Activated CD4-positive, alpha-beta memory T cell treated with anti-CD3 and anti-CD28 coated beads, Interleukin-2, amount 10 ng/mL, durations not matched to agents 7 days and 5 days (primary cell): ENCODE measurements at regions not wholly inside any gene's neighbourhood (a gene's known extent, or its start where the extent isn't known, plus 50 kb on each side); places are given as distances from the start of the nearest gene placed in this dataset.

Experiments
- CTCF ChIA-PET: fragments of 350-600 bp; sonication (Branson Sonifier 250); formaldehyde crosslinking; loops from one replicate; lab custom pipeline; 2021; ENCODE audit warnings: antibody characterized with exemption, inconsistent platforms; lab: Charles Lee
- POLR2A ChIA-PET: fragments of 350-600 bp; sonication (Branson Sonifier 250); formaldehyde crosslinking; loops from one replicate; lab custom pipeline; 2021; ENCODE audit warnings: antibody characterized with exemption; lab: Charles Lee
- DNase-seq: peaks from one replicate; pipeline ENCODE4 v3.0.0-alpha.2; 2020
- H3K27ac Mint-ChIP-seq: one replicate; pipeline ENCODE4 v1.8.0; 2021; ENCODE audit warnings: mild to moderate bottlenecking, mixed read lengths
- H3K27me3 Mint-ChIP-seq: one replicate; pipeline ENCODE4 v1.8.0; 2021; ENCODE audit warnings: mixed read lengths
- H3K36me3 Mint-ChIP-seq: one replicate; pipeline ENCODE4 v1.8.0; 2021; ENCODE audit warnings: low read depth, mixed read lengths
- H3K4me1 Mint-ChIP-seq: one replicate; pipeline ENCODE4 v1.8.0; 2021; ENCODE audit warnings: mixed read lengths
- H3K4me3 Mint-ChIP-seq: one replicate; pipeline ENCODE4 v1.8.0; 2021; ENCODE audit warnings: mild to moderate bottlenecking, mixed read lengths
- H3K9me3 Mint-ChIP-seq: one replicate; pipeline ENCODE4 v1.8.0; 2021; ENCODE audit warnings: mixed read lengths

DNA sequence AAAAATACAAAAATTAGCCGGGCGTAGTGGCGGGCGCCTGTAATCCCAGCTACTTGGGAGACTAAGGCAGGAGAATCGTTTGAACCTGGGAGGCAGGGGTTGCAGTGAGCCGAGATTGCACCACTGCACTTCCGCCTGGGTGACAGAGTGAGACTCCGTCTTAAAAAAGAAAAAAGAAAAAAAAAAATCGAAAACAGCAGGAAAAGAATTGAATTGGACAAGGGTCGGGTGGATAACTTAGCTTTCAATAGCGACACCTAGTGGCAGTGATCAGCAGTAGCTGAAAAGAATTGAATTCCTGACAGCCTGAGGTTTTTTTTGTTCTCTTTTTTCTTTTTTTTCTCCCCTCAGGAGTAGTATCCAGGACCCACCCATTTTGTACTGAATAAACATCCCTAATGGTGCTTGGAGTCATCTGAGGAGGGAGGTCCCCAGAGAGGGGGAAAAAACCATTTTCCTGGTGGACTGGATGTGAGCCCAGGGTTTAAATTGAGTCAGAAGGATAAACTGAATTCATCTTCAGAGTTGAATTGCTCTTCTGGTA is 55.1 kb downstream of the CYCS start:
- POLR2A ChIA-PET, result interaction anchor here (0.6 to 1.2 kb wide), 5 partner anchors 9 to 249 kb away, joined by 3 to 7 read pairs (median 4); no protein-coding TSS in a partner anchor
- no peak overlapping the region for H3K4me3 Mint-ChIP-seq
- H3K27me3 Mint-ChIP-seq, result no peaks in the 10 kb centered on the region
- DNase-seq, result peak; percentile 47
- no peaks in the 10 kb centered on the region for H3K36me3 Mint-ChIP-seq
- H3K27ac Mint-ChIP-seq, result no peak overlapping the region
- H3K4me1 Mint-ChIP-seq, result peaks cover 16% of the 10 kb centered on the region
- no peaks in the 10 kb centered on the region for H3K9me3 Mint-ChIP-seq
- CTCF ChIA-PET, result interaction anchor here (0.5 to 4.1 kb wide), 30 partner anchors 9 to 478 kb away, joined by 3 to 52 read pairs (median 4); no protein-coding TSS in a partner anchor

DNA sequence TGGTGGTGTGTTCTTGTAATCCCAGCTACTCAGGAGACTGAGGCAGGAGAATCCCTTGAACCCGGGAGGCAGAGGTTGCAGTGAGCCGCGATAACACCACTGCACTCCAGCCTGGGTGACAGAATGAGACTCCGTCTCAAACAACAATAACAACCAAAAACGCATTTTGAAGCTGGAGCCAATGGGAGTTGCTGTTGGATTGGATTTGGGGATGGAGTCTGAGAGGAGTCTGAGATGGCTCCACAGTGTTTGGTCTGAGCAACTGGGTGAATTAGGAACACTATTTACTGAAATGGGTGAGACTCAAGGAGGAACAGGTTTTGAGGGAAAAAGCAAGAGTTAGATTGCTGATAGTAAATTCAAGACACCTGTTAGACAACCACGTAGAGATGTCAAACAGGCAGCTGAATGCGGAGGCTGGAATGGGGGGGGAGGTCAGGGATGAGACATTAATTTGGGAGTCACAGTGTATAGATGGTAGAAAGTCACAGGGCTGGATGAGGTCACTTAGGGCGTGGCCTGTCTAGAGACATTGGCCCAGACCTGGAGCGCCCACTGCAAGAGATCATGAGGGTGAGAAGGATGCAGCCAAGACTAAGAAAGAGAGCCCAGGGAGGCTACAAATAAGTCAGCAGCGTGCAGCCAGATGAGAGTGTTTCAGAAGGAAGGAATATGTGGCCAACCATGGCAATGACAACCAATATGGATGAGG is 56.4 kb downstream of the CYCS start:
- Mint-ChIP-seq H3K36me3 (no peaks in the 10 kb centered on the region), H3K4me1 (peaks cover 16% of the 10 kb centered on the region), H3K27me3 (no peaks in the 10 kb centered on the region), H3K27ac (no peak overlapping the region), H3K4me3 (no peak overlapping the region), H3K9me3 (no peaks in the 10 kb centered on the region)
- ChIA-PET POLR2A (interaction anchor here (1.0 kb wide), 1 partner anchor 249 kb away, joined by 3 read pairs; no protein-coding TSS in a partner anchor), CTCF (interaction anchor here (0.9 to 3.6 kb wide), 7 partner anchors 26 to 257 kb away, joined by 3 to 19 read pairs (median 6); partner anchors contain the start of gene OSBPL3)
- DNase-seq, result no peak

DNA sequence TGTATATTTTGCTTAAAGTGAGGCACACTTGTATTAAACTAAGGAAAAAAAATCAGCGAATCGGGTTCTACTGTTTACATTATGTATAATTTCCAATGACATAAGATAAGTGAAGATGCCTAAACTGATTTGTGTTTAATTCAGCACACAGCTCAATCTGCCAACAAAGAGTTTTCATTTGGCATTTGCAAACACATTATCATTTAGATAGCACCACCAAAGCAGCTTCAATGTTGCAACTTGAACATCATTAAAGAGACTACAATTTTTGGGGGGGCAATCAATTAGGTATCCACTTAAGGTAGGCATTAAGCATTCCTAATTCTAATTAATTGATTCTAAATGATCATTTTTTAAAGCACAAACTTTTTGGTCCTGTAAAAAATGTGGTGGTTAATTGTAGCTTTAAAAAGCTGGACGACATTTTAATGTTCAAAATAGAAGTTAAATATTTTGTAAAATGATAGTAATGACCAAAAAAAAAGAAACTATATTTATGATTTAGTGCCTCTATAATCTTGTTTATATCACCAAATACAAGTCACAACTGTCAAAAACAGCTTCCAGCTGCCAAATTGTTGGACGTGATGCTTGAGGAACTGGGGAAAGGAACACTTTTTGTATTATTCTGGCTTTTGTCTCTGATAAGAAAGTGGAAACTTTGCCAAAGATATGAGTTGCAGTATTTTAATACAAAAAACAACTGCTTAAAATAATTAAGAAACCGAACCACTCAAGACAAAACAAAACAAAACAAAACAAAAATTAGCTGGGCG is 57.1 kb downstream of the CYCS start:
- H3K27ac Mint-ChIP-seq, result no peak overlapping the region
- CTCF ChIA-PET, result interaction anchor here (0.9 to 3.6 kb wide), 7 partner anchors 26 to 256 kb away, joined by 3 to 19 read pairs (median 6); partner anchors contain the start of gene OSBPL3
- no peaks in the 10 kb centered on the region for H3K9me3 Mint-ChIP-seq

DNA sequence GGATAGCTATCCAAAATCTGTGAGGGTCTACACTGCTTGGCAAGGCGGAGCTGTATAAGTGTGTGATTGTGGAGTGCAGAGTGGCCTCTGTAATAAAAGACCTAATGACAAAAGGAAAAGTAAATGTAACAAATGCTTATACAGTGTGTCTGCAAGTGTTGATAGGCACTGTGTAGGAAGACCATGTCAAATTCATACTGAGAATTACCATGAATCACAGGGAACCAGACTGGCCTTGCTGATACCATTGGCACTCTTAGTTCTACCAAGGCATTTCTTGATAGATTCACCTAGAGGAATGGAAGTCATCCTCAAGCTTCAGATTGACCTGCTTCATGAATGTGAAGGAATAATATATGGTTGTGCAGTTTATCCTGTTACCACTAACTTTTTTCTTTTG is 58.8 kb downstream of the CYCS start:
- ChIA-PET POLR2A (interaction anchor here (1.0 kb wide), 1 partner anchor 38 kb away, joined by 3 read pairs; no protein-coding TSS in a partner anchor), CTCF (interaction anchor here (2.7 to 3.6 kb wide), 2 partner anchors 28 to 254 kb away, joined by 8 to 19 read pairs; no protein-coding TSS in a partner anchor)
- Mint-ChIP-seq H3K36me3 (no peaks in the 10 kb centered on the region), H3K4me3 (no peak overlapping the region), H3K27ac (no peak overlapping the region), H3K9me3 (no peaks in the 10 kb centered on the region), H3K27me3 (peaks cover 2% of the 10 kb centered on the region), H3K4me1 (peaks cover 12% of the 10 kb centered on the region)
- DNase-seq, result no peak

More for the DNA sequence above, 57.1 kb downstream of the CYCS start:
- no peak for DNase-seq
- Mint-ChIP-seq H3K4me1 (peaks cover 13% of the 10 kb centered on the region), H3K4me3 (no peak overlapping the region), H3K27me3 (no peaks in the 10 kb centered on the region), H3K36me3 (no peaks in the 10 kb centered on the region)
- POLR2A ChIA-PET, result interaction anchor here (1.0 kb wide), 1 partner anchor 248 kb away, joined by 3 read pairs; no protein-coding TSS in a partner anchor

GRCh38 chr7:25062380-25062779 is 62.7 kb downstream of the CYCS start:
- no peak for DNase-seq

GRCh38 chr7:25060487-25061055 is 64.5 kb downstream of the CYCS start:
- H3K27me3 Mint-ChIP-seq, result peaks cover 16% of the 10 kb centered on the region
- POLR2A ChIA-PET, result interaction anchor here (1.1 kb wide), 1 partner anchor 9 kb away, joined by 4 read pairs; no protein-coding TSS in a partner anchor

More at GRCh38 chr7:25062380-25062779, 62.7 kb downstream of the CYCS start:
- Mint-ChIP-seq H3K4me3 (no peak overlapping the region), H3K27ac (no peak overlapping the region), H3K4me1 (no peaks in the 10 kb centered on the region), H3K9me3 (no peaks in the 10 kb centered on the region), H3K36me3 (no peaks in the 10 kb centered on the region), H3K27me3 (peaks cover 6% of the 10 kb centered on the region)
- POLR2A ChIA-PET, result no interaction called here
- CTCF ChIA-PET, result interaction anchor here (1.2 to 2.6 kb wide), 2 partner anchors 242 to 250 kb away, joined by 3 to 6 read pairs; no protein-coding TSS in a partner anchor

DNA sequence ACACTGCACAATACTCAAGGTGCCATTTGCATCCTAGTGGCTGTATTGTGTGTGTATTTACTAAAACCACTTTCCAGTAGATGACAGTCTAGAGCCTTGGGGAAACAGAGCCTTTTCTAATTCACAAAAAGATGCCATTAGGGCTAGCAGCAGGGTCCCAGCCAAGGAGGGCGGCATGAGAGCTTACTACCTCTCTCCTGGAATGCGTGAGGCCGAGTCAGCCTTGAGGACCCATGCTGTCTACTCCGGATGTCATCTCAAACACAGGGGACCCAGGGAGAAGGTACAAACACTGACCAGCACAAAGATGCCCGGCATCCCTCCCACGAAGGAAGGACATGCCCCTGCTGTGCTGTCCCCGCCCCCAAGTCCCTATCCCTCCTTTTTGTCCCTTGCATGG is 65.5 kb downstream of the CYCS start:
- no peak for DNase-seq
- H3K27me3 Mint-ChIP-seq, result peaks cover 21% of the 10 kb centered on the region
- no peak overlapping the region for H3K4me3 Mint-ChIP-seq
- H3K27ac Mint-ChIP-seq, result no peak overlapping the region
- CTCF ChIA-PET, result interaction anchor here (1.0 kb wide), 1 partner anchor 248 kb away, joined by 3 read pairs; no protein-coding TSS in a partner anchor
- H3K9me3 Mint-ChIP-seq, result peaks cover 2% of the 10 kb centered on the region
- H3K36me3 Mint-ChIP-seq, result no peaks in the 10 kb centered on the region
- H3K4me1 Mint-ChIP-seq, result no peaks in the 10 kb centered on the region
- POLR2A ChIA-PET, result no interaction called here

More at GRCh38 chr7:25060487-25061055, 64.5 kb downstream of the CYCS start:
- Mint-ChIP-seq H3K4me3 (no peak overlapping the region), H3K9me3 (peaks cover 2% of the 10 kb centered on the region), H3K4me1 (no peaks in the 10 kb centered on the region), H3K36me3 (no peaks in the 10 kb centered on the region), H3K27ac (no peak overlapping the region)
- CTCF ChIA-PET, result interaction anchor here (1.0 to 2.6 kb wide), 4 partner anchors 9 to 249 kb away, joined by 3 to 6 read pairs (median 4); no protein-coding TSS in a partner anchor
- DNase-seq, result no peak

GRCh38 chr7:25056368-25056767 is 68.7 kb downstream of the CYCS start:
- CTCF ChIA-PET, result no interaction called here
- DNase-seq, result no peak
- POLR2A ChIA-PET, result no interaction called here
- no peaks in the 10 kb centered on the region for H3K36me3 Mint-ChIP-seq
- no peak overlapping the region for H3K27ac Mint-ChIP-seq
- peaks cover 2% of the 10 kb centered on the region for H3K9me3 Mint-ChIP-seq
- no peaks in the 10 kb centered on the region for H3K4me1 Mint-ChIP-seq
- H3K4me3 Mint-ChIP-seq, result no peak overlapping the region
- peaks cover 27% of the 10 kb centered on the region for H3K27me3 Mint-ChIP-seq

DNA sequence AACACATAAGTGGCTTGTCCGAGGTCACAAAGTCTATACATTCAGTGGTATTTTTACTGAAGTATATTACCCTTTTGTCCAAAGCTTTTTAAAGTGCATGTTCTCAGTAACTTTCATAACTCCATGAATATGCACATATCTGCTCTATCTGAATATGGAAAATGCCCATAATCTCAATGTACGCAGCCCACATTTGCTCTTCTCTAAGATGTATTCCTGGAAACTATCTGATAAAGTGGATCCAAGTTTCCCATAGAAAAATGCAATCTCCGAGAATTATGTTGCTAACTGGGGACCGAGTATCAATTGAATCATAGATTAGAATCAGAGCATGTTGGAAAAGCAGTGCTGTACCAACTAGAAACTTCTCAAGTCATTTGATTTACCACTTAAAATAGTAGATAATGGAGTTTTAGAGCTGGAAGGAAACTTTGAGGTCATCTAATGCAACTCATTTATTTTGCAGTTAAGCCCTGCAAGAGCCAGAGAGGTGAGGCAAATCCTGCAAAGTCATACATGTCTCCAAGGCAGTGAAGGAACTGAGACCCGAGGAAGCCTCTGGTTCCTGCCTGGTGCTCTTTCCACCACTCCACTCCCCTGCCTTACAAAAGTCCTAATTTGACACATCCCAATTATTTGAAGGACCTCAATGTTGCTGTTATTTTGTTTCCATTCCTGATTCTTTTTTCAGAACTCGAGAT is 69.4 kb downstream of the CYCS start:
- Mint-ChIP-seq H3K4me1 (no peaks in the 10 kb centered on the region), H3K4me3 (no peak overlapping the region), H3K9me3 (peaks cover 2% of the 10 kb centered on the region), H3K27me3 (peaks cover 26% of the 10 kb centered on the region), H3K27ac (no peak overlapping the region), H3K36me3 (no peaks in the 10 kb centered on the region)
- ChIA-PET POLR2A (no interaction called here), CTCF (no interaction called here)
- no peak for DNase-seq

DNA sequence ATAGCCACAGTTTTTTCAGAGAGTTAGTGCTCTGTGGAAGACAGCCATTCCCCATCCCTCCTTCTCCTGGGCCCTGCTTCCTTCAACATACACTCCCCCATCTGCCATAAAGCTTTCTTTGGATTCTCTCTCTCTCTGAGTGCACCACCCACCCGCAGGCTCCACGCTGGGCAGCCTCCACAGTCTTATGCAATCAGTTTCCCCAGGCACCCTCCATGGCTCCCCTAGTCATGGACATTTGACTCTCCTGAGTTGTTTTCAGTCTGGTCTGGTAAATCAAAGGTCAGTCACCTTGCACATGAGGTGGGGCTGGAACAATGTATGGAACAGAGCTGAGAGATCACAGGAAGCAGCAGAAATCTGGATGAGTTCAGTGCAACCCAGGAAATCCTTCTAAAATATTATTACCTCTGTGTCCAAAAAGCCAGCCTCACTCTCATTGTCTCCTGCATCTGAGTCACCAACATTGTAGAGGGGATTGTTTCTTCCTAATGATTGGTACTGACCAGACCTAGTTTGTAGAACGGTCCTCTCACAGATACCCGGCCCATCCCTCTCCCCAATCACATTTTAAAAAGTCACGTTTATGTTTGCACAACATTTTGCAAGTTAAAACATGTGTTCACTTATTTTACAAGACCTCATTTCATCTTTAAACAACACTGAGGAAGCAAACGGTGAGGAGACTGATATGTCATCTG is 70.1 kb downstream of the CYCS start:
- POLR2A ChIA-PET, result no interaction called here
- Mint-ChIP-seq H3K9me3 (peaks cover 2% of the 10 kb centered on the region), H3K27ac (no peak overlapping the region), H3K27me3 (peaks cover 24% of the 10 kb centered on the region), H3K36me3 (no peaks in the 10 kb centered on the region), H3K4me3 (no peak overlapping the region), H3K4me1 (no peaks in the 10 kb centered on the region)
- DNase-seq, result no peak
- CTCF ChIA-PET, result no interaction called here

- POLR2A ChIA-PET, result no interaction called here
- no peaks in the 10 kb centered on the region for H3K9me3 Mint-ChIP-seq
- no peak for DNase-seq
- peaks cover 14% of the 10 kb centered on the region for H3K27me3 Mint-ChIP-seq
- H3K27ac Mint-ChIP-seq, result no peak overlapping the region
- no peak overlapping the region for H3K4me3 Mint-ChIP-seq
- CTCF ChIA-PET, result no interaction called here
- H3K4me1 Mint-ChIP-seq, result no peaks in the 10 kb centered on the region
- H3K36me3 Mint-ChIP-seq, result no peaks in the 10 kb centered on the region
Measured at GRCh38 chr7:25050223-25050622, 70.2 kb upstream of the OSBPL3 start.
